AG20443 (cell line): ENCODE measurements at regions not wholly inside any gene's neighbourhood (a gene's known extent, or its start where the extent isn't known, plus 50 kb on each side); places are given as distances from the start of the nearest gene placed in this dataset.

Experiments
- DNase-seq: peaks from one replicate; pipeline ENCODE4 v3.0.0; 2012; ENCODE audit warnings: low spot score, mixed read lengths

DNA sequence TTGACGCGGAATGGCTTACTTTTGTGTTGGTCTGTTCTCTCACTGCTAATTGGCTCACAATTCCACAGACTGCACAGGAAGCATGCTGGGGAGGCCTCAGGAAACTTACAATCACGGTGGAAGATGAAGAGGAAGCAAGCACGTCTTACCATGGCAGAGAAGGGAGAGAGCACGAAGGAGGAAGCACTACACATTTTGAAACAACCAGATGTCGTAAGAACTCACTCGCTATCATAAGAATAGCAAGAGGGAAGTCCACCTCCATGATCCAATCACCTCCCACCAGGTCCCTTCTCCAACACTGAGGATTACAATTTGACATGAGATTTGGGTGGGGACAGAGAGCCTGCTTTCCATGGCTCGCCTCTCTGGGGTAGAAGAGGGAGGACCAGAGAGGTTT is 106.2 kb downstream of the KCNF1 start:
- no peak for DNase-seq

DNA sequence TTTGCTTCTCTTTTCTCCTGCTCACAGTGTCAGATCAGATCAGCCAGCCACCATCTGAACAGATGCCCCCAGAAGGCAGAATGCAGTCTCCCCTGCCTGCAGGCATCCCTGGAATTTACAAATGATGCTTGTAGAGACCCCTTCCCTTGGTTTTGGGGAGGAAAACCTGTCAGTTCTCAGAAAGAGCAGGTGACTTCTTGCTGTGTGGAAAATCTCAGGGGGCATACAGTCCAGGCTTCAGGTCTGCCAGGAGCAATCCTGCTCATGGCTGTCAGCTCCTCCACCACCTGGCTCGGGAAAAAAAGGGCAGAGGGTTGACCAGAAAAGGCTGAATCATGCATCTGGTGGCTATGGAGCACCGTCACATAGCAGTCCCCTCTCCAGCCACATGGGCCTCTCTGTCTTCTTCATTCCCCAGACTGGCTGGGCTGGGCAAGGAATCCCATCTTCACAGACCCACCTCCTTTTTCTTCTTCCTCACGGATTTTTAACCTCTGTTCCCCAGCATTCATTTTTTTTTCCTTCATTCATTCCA is 107.0 kb downstream of the KCNF1 start:
- DNase-seq: no peak

DNA sequence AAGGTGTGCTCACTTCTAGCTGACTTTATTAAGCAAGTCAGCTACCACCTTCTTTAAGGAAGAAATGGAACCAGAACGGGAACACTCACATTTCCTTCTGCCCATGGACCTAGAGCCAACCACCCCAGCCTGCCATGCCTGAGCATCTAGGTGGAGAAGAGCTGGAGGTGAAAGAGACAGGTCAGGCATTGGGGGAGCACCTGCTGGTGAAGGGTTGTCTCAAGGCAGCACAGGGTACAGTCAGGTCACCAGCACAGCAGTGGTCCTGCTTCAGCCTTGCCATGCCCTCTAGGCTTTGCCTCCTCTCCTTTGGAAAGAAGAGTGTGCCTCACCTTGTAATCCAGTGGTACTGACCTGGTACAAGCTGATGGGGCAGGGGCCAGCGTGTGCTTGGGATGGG is 107.9 kb downstream of the KCNF1 start:
- no peak for DNase-seq

DNA sequence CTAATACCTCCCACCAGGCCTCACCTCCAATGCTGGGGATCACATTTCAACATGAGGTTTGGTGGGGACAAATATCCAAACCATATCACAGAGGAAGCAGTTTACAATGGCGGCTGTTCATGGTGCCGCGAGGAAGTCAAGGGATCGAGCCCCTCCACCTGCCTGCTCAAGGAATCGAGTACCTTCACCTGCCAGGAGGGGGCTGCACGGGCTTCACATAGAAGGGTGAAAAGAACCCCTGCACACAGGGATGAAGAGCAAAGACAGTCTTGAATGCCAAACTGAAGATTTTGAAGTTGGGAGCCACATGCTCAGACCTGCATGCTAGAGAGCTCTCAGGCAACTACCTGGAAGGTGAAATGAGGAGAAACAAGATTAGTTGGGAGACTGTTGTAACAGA is 110.3 kb downstream of the KCNF1 start:
- DNase-seq: no peak

DNA sequence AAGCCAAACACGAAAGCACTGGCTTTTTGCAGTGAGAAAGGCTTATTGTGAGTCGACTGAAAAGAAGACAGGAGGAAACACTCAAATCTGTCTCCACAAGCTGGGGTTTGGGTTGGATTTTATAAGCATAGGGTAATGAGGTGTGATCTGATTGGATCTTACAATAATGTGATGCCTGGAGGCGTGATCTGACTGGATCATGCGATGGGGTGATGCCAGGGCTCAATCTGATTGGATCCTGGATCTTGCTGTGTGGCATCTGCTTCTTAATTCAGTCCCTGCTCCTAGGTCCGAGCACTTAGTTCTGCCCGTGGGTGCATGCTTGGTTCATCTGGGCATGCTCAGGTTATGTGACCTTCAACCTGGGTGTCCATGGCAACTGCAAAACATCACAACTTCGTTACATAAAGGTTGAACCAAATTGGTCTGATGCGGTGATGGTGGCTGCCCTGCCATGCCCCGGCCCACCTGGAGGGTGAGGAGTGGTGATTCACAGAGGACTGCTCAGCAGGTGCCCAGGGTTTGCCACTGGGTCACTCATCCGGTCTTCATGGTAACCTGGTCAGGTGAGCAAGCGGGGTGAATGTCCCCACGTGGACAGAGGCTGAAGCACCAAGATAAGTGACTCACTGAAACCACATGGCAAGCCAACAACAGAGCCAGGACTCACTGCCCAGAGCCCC is 111.0 kb downstream of the KCNF1 start:
- no peak for DNase-seq

- DNase-seq: no peak
Observed at GRCh38 chr2:11023326-11024258, 111.9 kb downstream of the KCNF1 start.

GRCh38 chr2:11024259-11024645 is 112.5 kb downstream of the KCNF1 start:
- DNase-seq: peak; percentile 42

DNA sequence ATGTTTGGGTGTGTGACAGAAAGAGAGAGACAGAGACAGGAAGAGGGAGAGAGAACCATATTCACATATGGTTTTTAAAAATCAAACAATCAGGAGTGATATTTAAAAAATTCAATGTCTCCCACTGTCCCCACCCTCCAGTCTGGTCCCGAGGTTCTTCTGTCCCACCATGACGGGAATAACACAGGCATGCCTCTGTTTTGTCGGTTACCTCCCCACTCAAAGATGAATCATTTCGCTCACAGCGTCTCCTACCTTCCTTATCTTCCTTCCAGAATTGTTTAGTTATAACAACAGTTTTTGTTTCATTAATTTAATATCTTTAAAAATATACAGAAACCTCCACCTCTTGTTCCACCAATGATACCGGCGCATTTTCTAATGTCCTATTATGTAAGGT is 113.0 kb downstream of the KCNF1 start:
- no peak for DNase-seq

DNA sequence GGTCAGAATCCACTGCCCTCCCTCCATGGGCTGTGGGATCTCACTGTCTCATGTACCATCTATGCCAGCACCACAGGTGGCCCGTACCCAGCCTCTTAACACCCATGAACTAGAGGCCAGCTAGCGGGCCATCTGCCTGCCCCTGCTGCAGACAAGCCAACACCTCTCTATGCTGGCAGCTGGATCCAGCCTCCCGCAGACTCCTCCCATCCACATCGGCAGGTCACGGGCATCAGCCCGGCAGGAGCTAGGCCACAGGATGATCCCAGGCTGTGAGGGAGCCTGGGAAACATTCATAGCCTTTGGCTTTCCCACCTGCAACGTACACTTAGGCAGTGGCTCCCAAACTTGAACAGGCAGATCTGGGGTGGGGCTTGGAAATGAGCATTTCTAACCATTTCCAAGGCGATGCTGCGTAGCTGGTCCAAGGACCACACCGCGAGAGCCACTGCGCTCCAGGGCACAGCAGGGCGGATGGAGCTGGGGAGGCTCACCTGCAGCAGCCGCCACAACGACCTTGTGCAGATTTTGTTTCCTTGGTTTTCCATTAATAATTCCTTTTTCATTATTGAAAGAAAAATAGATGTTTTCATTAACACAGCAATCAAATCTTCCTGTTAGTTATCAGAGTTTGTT is 114.7 kb downstream of the KCNF1 start:
- no peak for DNase-seq

DNA sequence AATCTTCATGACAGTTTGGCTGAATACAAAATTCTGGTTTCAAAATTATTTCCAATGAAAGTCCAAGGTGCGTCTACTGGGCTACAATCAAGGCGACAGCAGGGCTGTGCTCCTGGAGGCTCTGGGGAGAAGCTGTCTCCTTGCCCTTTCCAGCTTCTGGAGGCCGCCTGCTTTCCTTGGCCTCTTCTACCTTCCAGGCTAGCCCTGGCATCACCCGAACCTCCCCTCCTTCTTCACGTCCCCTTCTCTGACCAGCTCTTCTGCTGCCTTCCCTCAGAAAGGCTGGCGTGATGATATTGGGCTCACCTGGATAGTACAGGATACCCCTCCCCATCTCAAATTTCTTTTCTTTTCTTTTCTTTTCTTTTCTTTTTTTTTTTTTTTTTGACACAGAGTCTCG is 115.5 kb downstream of the KCNF1 start:
- DNase-seq: no peak

DNA sequence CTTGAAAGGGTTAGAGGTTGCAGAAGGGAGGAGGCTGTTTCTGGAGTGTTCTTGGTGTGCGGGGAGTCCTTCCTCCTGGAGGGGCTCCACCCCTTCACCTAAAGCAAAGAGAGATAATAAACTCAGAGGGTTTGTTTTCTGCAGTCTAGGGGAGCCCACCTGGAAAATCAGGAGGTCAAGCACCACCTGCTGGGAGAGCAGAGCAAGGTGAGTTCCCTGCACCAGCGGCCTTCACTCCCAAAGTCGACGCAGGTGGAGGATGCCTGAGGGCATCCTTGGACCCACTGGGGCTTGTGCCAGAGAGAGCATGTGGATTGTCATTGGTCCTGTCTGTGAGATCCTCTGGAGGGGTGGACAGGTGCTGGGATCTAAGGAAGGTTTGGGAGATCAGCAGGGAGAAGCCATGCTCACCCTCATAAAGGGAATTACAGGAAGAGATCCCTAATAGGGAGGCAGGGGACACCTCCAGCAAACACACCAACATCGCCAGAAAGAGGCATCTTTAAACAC is 116.7 kb downstream of the KCNF1 start:
- DNase-seq: no peak

GRCh38 chr2:11029136-11029535 is 117.4 kb downstream of the KCNF1 start:
- no peak for DNase-seq

GRCh38 chr2:11030036-11030435 is 118.3 kb downstream of the KCNF1 start:
- no peak for DNase-seq

DNA sequence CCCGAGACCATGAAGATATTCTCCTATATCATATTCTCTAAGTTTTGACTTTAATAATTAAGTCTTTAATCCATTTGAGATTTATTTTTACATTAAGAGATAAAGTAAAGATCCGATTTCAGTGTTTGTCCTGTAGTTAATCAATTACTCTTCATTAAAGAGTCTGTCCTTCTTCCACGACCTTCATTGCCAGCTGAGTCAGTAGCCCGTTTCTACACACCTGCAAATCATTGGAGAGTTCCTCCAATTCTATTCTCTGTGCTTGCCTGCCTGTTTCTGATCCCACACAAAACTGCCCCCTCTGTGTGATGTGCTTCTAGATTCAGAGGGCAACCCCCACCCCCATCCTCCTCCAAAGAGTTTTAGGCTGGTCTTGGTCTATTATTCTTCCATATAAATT is 119.2 kb downstream of the KCNF1 start:
- DNase-seq: no peak

GRCh38 chr2:11031876-11032275 is 120.1 kb downstream of the KCNF1 start:
- DNase-seq: no peak

- DNase-seq: no peak
Observed at GRCh38 chr2:11032396-11032795, 120.7 kb downstream of the KCNF1 start.

DNA sequence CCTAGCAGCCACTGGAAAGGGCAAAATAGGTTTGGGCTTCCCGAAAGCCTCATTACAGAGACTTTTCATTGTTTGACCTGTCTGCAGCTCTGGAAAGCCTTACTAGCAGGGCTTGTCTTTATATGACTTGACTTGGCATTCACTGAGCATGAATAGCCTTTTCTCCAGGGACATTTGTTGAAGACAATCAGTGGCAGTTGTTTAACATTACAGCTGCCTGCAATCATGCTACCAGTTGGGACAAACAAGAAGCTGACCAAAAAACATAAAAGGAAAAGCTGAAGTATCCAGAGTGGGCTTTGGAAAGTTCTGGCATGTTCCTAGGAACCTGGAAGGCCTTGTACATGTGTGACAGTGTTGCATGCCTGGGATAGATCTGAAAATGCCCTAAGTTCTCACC is 121.4 kb downstream of the KCNF1 start:
- DNase-seq: no peak

GRCh38 chr2:11038641-11039040 is 116.6 kb upstream of the SLC66A3 start:
- no peak for DNase-seq

GRCh38 chr2:11040992-11041391 is 114.3 kb upstream of the SLC66A3 start:
- no peak for DNase-seq

DNA sequence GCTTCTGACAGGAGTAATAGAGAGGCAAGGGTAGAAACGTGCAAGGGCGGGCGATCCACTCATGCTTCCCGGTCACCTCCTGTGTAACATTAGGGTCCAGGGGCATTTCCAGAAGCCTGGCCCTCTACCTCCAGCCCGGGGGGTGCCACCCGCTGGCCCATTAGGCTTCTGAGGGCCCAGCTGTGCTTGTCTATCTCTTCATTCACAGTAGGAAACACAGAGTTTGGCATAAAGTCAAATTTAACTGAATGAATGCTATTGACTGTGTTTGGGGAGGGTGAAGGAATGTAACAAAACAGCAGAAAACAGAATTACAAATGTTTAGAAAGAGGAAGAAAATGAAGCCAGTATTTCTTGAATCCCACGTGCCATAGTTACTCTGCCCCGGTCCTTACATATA is 112.4 kb upstream of the SLC66A3 start:
- DNase-seq: no peak

- DNase-seq: no peak
Observed at GRCh38 chr2:11043245-11043644, 112.0 kb upstream of the SLC66A3 start.

DNA sequence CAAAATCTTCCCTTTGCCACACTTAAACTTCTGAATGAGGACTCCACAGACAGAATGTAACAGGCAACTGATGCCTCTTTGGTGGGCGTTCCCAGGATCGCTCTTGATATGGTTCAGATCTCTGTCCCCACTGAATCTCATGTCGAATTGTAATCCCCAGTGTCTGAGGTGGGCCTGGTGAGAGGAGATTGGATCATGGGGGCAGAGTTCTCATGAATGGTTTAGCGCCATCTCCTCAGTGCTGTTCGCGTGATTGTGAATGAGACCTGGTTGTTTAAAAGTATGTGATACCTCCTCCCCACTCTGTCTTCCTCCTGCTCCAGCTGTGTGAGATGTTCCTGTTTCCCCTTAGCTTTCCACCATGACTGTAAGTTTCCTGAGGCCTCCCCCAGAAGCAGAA is 111.1 kb upstream of the SLC66A3 start:
- DNase-seq: no peak

DNA sequence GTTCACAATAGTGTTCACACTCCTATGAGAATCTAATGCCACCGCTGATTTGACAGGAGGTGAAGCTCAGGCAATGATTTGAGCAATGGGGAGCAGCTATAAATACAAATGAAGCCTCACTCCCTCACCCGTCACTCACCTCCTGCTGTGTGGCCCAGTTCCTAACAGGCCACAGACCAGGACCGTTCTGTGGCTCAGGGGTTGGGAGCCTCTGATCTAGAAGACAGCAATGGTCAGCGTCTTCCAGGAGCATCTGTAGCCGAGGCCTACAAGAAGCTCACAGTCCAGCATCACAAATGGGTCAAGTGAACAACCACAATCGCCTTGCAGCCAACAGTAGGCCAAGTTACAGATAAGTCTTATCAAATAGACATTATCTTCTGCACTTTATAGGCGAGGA is 110.0 kb upstream of the SLC66A3 start:
- no peak for DNase-seq
